ENCODE measurements at regions not wholly inside any gene's neighbourhood (a gene's known extent, or its start where the extent isn't known, plus 50 kb on each side); places are given as distances from the start of the nearest gene placed in this dataset.
"Not testable (repeated sequence)": the region's sequence is repeated elsewhere in the genome, so short reads cannot be mapped to it uniquely, and the experiment has no call there.

- Histone ChIP-seq H3K4me1 (no peaks in the 10 kb centered on the region), H3K27ac (no peak overlapping the region), H3K27me3 (no peaks in the 10 kb centered on the region), H3K4me3 (no peak overlapping the region), H3K9me3 (no peaks in the 10 kb centered on the region), H3K36me3 (no peaks in the 10 kb centered on the region)
- no peak for TF ChIP-seq CTCF (IDR thresholded peaks at IDR 0.05)
- DNase-seq (ENCODE audit: low spot score): no peak
Measured at GRCh38 chr2:100708333-100708732, 111.6 kb upstream of the NPAS2 start.

DNA sequence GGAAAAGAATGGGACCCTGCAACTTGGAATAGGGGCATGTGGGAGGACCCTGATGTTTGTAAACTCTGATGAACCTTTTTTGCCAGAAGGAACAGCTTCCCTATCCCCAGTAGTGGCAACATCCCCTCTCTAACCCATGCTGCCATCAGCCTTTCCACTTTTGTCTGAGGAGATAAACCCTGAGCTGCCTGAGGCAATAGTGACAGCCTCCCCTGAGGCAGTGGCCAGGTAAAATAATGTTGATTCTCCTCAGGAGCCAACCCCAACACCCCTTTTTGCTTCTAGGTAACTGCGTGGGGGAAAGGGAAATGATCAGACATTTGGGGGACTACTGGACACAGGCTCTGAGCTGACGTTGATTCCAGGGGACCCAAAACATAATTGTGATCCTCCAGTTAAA lies 106.8 kb upstream of the NPAS2 start:
- Histone ChIP-seq H3K27ac (no peak overlapping the region), H3K4me3 (no peak overlapping the region), H3K36me3 (no peaks in the 10 kb centered on the region), H3K27me3 (no peaks in the 10 kb centered on the region), H3K9me3 (no peaks in the 10 kb centered on the region), H3K4me1 (no peaks in the 10 kb centered on the region)
- TF ChIP-seq CTCF (IDR thresholded peaks at IDR 0.05): no peak
- DNase-seq (ENCODE audit: low spot score): no peak

DNA sequence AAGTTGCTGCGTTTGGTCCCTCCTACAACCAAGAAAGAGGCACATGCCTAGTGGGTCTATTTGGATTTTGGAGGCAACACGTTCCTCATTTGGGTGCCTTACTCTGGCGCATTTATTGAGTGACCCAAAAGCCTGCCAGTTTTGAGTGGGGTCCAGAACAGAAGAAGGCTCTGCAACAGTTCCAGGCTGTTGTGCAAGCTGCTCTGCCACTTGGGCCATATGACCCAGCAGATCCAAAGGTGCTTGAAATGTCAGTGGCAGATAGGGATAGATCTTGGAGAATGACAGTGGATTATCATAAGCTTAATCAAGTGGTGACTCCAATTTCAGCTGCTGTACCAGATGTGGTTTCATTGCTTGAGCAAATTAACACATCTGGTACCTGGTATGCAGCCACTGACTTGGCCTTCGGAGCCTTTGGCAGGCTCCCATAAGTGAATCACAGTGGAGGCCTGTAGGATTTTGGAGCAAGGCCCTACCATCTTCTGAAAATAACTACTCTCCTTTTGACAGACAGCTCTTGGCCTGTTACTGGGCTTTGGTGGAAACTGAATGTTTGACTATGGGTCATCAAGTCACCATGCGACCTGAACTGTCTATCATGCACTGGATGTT lies 105.4 kb upstream of the NPAS2 start:
- not testable (repeated sequence) for H3K27me3 ChIP-seq; H3K27ac ChIP-seq; H3K4me3 ChIP-seq; DNase-seq (ENCODE audit: low spot score); H3K9me3 ChIP-seq; H3K4me1 ChIP-seq; H3K36me3 ChIP-seq

GRCh38 chr2:100715861-100716260 lies 104.1 kb upstream of the NPAS2 start:
- H3K36me3 ChIP-seq; DNase-seq (ENCODE audit: low spot score); H3K27ac ChIP-seq; H3K27me3 ChIP-seq; H3K4me3 ChIP-seq; H3K9me3 ChIP-seq; H3K4me1 ChIP-seq: not testable (repeated sequence)

DNA sequence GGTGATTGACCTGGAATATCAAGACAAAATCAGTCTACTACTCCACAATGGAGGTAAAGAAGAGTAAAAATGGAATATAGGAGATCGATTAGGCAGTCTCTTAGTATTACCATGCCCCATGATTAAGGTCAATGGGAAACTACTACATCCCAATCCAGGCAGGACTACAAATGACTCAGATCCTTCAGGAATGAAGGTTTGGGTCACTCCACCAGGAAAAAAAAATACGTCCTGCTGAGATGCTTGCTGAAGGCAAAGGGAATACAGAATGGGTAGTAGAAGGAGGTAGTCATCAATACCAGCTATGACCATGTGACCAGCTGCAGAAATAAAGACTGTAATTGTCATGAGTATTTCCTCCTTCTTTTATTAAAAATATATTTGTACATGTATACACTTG lies 103.4 kb upstream of the NPAS2 start:
- Histone ChIP-seq H3K9me3 (no peaks in the 10 kb centered on the region), H3K27me3 (no peaks in the 10 kb centered on the region), H3K36me3 (no peaks in the 10 kb centered on the region), H3K27ac (no peak overlapping the region), H3K4me1 (no peaks in the 10 kb centered on the region), H3K4me3 (no peak overlapping the region)
- no peak for DNase-seq (ENCODE audit: low spot score)
- no peak for TF ChIP-seq CTCF (IDR thresholded peaks at IDR 0.05)

DNA sequence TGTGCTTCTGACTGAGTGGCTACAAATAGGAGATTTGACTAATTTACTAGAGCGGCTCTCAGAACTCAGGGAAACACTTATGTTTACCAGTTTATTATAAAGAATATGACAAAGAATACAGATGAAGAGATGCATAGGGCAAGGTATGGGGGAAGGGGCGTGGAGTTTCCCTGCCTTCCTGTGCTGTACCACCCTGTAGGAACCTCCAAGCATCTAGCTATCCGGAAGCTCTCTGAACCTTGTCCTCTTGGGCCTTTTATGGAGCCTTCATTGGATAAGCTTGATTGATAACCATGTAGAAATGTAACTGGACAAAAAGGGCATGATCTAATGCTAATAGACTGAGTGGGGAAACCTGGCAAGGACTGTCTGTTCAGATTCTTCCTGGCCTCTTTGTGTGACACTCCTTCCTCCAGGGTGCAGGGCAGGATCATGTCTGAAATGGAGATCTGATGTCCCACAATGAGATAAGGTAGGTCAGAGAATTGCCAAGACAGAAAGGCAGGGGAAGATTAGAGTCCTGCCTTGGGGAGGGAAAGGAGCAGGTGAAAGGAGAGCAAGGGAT lies 101.8 kb upstream of the NPAS2 start:
- DNase-seq (ENCODE audit: low spot score): no peak
- no peak overlapping the region for H3K27ac ChIP-seq
- no peaks in the 10 kb centered on the region for H3K9me3 ChIP-seq
- H3K4me3 ChIP-seq: no peak overlapping the region
- no peaks in the 10 kb centered on the region for H3K4me1 ChIP-seq
- TF ChIP-seq CTCF (IDR thresholded peaks at IDR 0.05): no peak
- no peaks in the 10 kb centered on the region for H3K27me3 ChIP-seq
- no peaks in the 10 kb centered on the region for H3K36me3 ChIP-seq

DNA sequence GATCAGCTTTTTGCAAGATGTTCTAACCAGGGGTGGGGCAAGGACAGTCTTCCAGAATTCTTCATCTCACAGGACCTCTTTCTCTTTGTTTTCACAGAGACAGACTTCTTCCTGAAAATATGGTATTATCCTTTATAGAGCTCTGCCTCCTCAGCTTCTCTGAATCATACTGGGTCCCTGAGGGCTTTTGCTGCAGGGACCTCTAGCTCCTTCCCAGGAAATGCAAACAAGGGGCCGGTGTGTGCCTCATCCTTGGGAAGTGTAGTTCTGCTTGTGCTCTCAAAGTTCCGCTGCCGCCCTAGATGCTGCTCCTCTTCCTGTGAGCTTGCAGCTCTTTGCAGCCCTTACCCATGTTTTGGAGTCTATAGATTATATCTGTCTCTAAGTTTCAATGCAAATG lies 99.5 kb upstream of the NPAS2 start:
- H3K9me3 ChIP-seq: no peaks in the 10 kb centered on the region
- no peak overlapping the region for H3K27ac ChIP-seq
- no peaks in the 10 kb centered on the region for H3K4me1 ChIP-seq
- H3K27me3 ChIP-seq: no peaks in the 10 kb centered on the region
- no peak overlapping the region for H3K4me3 ChIP-seq
- DNase-seq (ENCODE audit: low spot score): no peak
- H3K36me3 ChIP-seq: no peaks in the 10 kb centered on the region
- TF ChIP-seq CTCF (IDR thresholded peaks at IDR 0.05): no peak

Data from right atrium auricular region (tissue), 2 donors.